Neuronal stem cell (in vitro differentiated cells): ENCODE measurements at regions not wholly inside any gene's neighbourhood (a gene's known extent, or its start where the extent isn't known, plus 50 kb on each side); places are given as distances from the start of the nearest gene placed in this dataset.

ENCODE experiments used
- DNase-seq: peaks from one replicate; pipeline ENCODE4 v3.0.0-alpha.2; 2013; ENCODE audit warnings: low spot score
- H2AFZ ChIP-seq: one replicate; pipeline ENCODE4 v1.6.1; 2013; ENCODE audit warnings: mild to moderate bottlenecking, low read length, inconsistent platforms
- H2AK5ac ChIP-seq: 2 replicates; pipeline ENCODE4 v1.6.1; 2013; ENCODE audit warnings: low read depth, mild to moderate bottlenecking, inconsistent platforms, low read length, moderate library complexity, mixed read lengths
- H2BK120ac ChIP-seq: 2 replicates; pipeline ENCODE4 v1.6.1; 2013; ENCODE audit warnings: low read depth, mild to moderate bottlenecking, inconsistent platforms, low read length, moderate library complexity, mixed read lengths
- H2BK12ac ChIP-seq: one replicate; pipeline ENCODE4 v1.6.1; 2013; ENCODE audit warnings: low read length, inconsistent platforms
- H2BK15ac ChIP-seq: 2 replicates; pipeline ENCODE4 v1.6.1; 2013; ENCODE audit warnings: mild to moderate bottlenecking, low read length, inconsistent platforms, mixed read lengths
- H2BK5ac ChIP-seq: one replicate; pipeline ENCODE4 v1.6.1; 2013; ENCODE audit warnings: inconsistent platforms, mild to moderate bottlenecking, low read length, moderate library complexity
- H3K14ac ChIP-seq: one replicate; pipeline ENCODE4 v1.6.1; 2013; ENCODE audit warnings: low read length, inconsistent platforms
- H3K18ac ChIP-seq: 2 replicates; pipeline ENCODE4 v1.6.1; 2013; ENCODE audit warnings: low read length, inconsistent platforms
- H3K23ac ChIP-seq: 2 replicates; pipeline ENCODE4 v1.6.1; 2013; ENCODE audit warnings: low read depth, mild to moderate bottlenecking, mixed read lengths, low read length, inconsistent platforms; ENCODE audit not compliant: poor library complexity
- H3K27ac ChIP-seq: replicated peaks from 3 replicates; pipeline ENCODE4 v1.5.1; 2013; ENCODE audit warnings: low read length, inconsistent platforms
- H3K27me3 ChIP-seq, 3 experiments: 2 replicates each; pipeline ENCODE4 v1.6.1; 2013; ENCODE audit warnings: low read length in 3 of 3, mild to moderate bottlenecking in 2 of 3, inconsistent platforms in 1 of 3, low read depth in 1 of 3, mixed read lengths in 1 of 3, moderate library complexity in 1 of 3; ENCODE audit not compliant: control insufficient read depth in 3 of 3, insufficient read depth in 3 of 3
- H3K36me3 ChIP-seq, 2 donors: replicated peaks in 1 of 2; 2 replicates each; pipeline ENCODE4 v1.6.1; 2013; ENCODE audit warnings: low read length in 2 of 2; ENCODE audit not compliant: control insufficient read depth in 2 of 2, insufficient read depth in 2 of 2
- H3K4ac ChIP-seq: 2 replicates; pipeline ENCODE4 v1.6.1; 2013; ENCODE audit warnings: inconsistent platforms, mild to moderate bottlenecking, low read length, moderate library complexity
- H3K4me1 ChIP-seq, 2 donors: 1 replicate in 1 of 2; 2 replicates in 1 of 2; pipeline ENCODE4 v1.6.1; 2013; ENCODE audit warnings: low read length in 2 of 2, low read depth in 1 of 2; ENCODE audit not compliant: control insufficient read depth in 2 of 2, insufficient read depth in 1 of 2
- H3K4me2 ChIP-seq: one replicate; pipeline ENCODE4 v1.6.1; 2013; ENCODE audit warnings: mild to moderate bottlenecking, low read length, inconsistent platforms; ENCODE audit not compliant: insufficient read depth, poor library complexity, severe bottlenecking
- H3K4me3 ChIP-seq, 2 donors: 2 replicates each; pipeline ENCODE4 v1.5.1; 2013; ENCODE audit warnings: low read length in 2 of 2, mild to moderate bottlenecking in 2 of 2, inconsistent platforms in 1 of 2, moderate library complexity in 1 of 2
- H3K79me1 ChIP-seq: one replicate; pipeline ENCODE4 v1.6.1; 2013; ENCODE audit warnings: low read depth, mild to moderate bottlenecking, inconsistent platforms, low read length, moderate library complexity
- H3K9ac ChIP-seq: one replicate; pipeline ENCODE4 v1.6.1; 2013; ENCODE audit warnings: mild to moderate bottlenecking, low read depth, low read length, inconsistent platforms; ENCODE audit not compliant: poor library complexity
- H3K9me3 ChIP-seq, 2 donors: replicated peaks in 1 of 2; 2 replicates each; pipeline versions ENCODE3 to v1.6.1; 2013; ENCODE audit warnings: low read length in 2 of 2, mild to moderate bottlenecking in 2 of 2, inconsistent platforms in 1 of 2, low read depth in 1 of 2, mixed read lengths in 1 of 2, moderate library complexity in 1 of 2; ENCODE audit not compliant: control insufficient read depth in 2 of 2, insufficient read depth in 1 of 2
- H4K8ac ChIP-seq: one replicate; pipeline ENCODE4 v1.6.1; 2013; ENCODE audit warnings: low read depth, mild to moderate bottlenecking, inconsistent platforms, low read length, moderate library complexity
- H4K91ac ChIP-seq: one replicate; pipeline ENCODE4 v1.6.1; 2013; ENCODE audit warnings: low read length, low read depth, mild to moderate bottlenecking, inconsistent platforms; ENCODE audit not compliant: poor library complexity
- WGBS, 2 donors: extraction: QIAGEN DNeasy Blood & Tissue Kit; methylation state at CpG; one replicate each; pipeline ENCODE4 v1.1.7; 2013; ENCODE audit warnings: missing lambda C conversion rate in 2 of 2, mixed read lengths in 1 of 2; ENCODE audit not compliant: insufficient read length in 2 of 2, insufficient replicate concordance in 1 of 2; ENCODE audit errors: extremely low coverage in 2 of 2; 5-methylcytosine and 5-hydroxymethylcytosine counted together

DNA sequence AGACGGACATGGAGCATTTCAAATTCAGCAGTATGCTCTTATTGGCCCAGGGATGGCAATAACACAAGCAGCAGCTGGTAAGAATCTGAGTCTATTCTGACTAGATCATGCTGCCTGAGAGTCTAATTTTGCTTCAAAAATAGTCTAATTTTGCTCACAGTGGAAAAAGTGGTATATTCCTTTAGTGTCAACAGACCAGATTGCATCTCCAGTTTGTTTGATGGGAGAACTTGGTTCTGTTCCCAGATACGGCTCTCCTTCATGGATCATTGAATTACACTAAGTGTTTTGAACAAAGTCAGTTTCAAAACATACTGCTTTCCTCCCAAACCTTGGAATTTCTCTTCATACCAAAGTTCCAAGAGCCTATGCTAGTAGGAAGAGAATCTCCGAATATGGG, 586.1 kb downstream of the RNF144B start:
- no peaks in the 10 kb centered on the region for H3K36me3 ChIP-seq
- no peak overlapping the region for H2BK120ac ChIP-seq
- no peak overlapping the region for H3K18ac ChIP-seq
- no peak overlapping the region for H3K14ac ChIP-seq
- no peaks in the 10 kb centered on the region for H3K27me3 ChIP-seq
- WGBS, 2 donors = no CpG with 5 or more reads among the region's 3 CpGs
- H2AK5ac ChIP-seq = no peak overlapping the region
- H3K23ac ChIP-seq = no peak overlapping the region
- no peak overlapping the region for H3K4ac ChIP-seq
- H4K91ac ChIP-seq = no peak overlapping the region
- no peak overlapping the region for H2BK5ac ChIP-seq
- no peak overlapping the region for H3K9ac ChIP-seq
- H2AFZ ChIP-seq = no peak overlapping the region
- H3K9me3 ChIP-seq = no peaks in the 10 kb centered on the region
- no peak overlapping the region for H2BK15ac ChIP-seq
- no peaks in the 10 kb centered on the region for H3K79me1 ChIP-seq
- H3K4me2 ChIP-seq = no peak overlapping the region
- H4K8ac ChIP-seq = no peak overlapping the region
- no peak overlapping the region for H3K27ac ChIP-seq
- H3K4me3 ChIP-seq = no peak overlapping the region
- no peak for DNase-seq
- H2BK12ac ChIP-seq = no peak overlapping the region
- H3K4me1 ChIP-seq = peaks cover 2 to 7% of the 10 kb centered on the region in 2 donors

GRCh38 chr6:18976091-18976490, 588.9 kb downstream of the RNF144B start:
- no peak for DNase-seq
- H4K8ac ChIP-seq = no peak overlapping the region
- H2BK5ac ChIP-seq = no peak overlapping the region
- no peak overlapping the region for H2BK12ac ChIP-seq
- H3K27ac ChIP-seq = no peak overlapping the region
- H2BK120ac ChIP-seq = no peak overlapping the region
- H3K14ac ChIP-seq = no peak overlapping the region
- no peak overlapping the region for H4K91ac ChIP-seq
- no peaks in the 10 kb centered on the region for H3K36me3 ChIP-seq
- H2AK5ac ChIP-seq = no peak overlapping the region
- no peaks in the 10 kb centered on the region for H3K79me1 ChIP-seq
- H3K4me2 ChIP-seq = no peak overlapping the region
- no peak overlapping the region for H3K23ac ChIP-seq
- H3K4ac ChIP-seq = no peak overlapping the region
- no peaks in the 10 kb centered on the region for H3K27me3 ChIP-seq
- H2AFZ ChIP-seq = no peak overlapping the region
- H3K9ac ChIP-seq = no peak overlapping the region
- no peak overlapping the region for H3K4me3 ChIP-seq
- H2BK15ac ChIP-seq = no peak overlapping the region
- WGBS, 2 donors = no CpG with 5 or more reads among the region's 2 CpGs
- peaks cover 4 to 7% of the 10 kb centered on the region in 2 donors for H3K4me1 ChIP-seq
- H3K9me3 ChIP-seq = no peaks in the 10 kb centered on the region
- no peak overlapping the region for H3K18ac ChIP-seq

GRCh38 chr6:18976966-18977365, 589.8 kb downstream of the RNF144B start:
- no peak overlapping the region for H4K91ac ChIP-seq
- H3K36me3 ChIP-seq = no peaks in the 10 kb centered on the region
- H3K9ac ChIP-seq = no peak overlapping the region
- H3K14ac ChIP-seq = no peak overlapping the region
- H2BK12ac ChIP-seq = no peak overlapping the region
- no peaks in the 10 kb centered on the region for H3K27me3 ChIP-seq
- no peaks in the 10 kb centered on the region for H3K9me3 ChIP-seq
- H3K4me3 ChIP-seq = no peak overlapping the region
- DNase-seq = no peak
- no peak overlapping the region for H3K4me2 ChIP-seq
- H2AFZ ChIP-seq = no peak overlapping the region
- H2BK120ac ChIP-seq = no peak overlapping the region
- no peak overlapping the region for H3K4ac ChIP-seq
- peaks cover 4 to 7% of the 10 kb centered on the region in 2 donors for H3K4me1 ChIP-seq
- no peak overlapping the region for H3K18ac ChIP-seq
- no CpG with 5 or more reads among the region's 1 CpG for WGBS, 2 donors
- H3K27ac ChIP-seq = no peak overlapping the region
- H4K8ac ChIP-seq = no peak overlapping the region
- H3K79me1 ChIP-seq = no peaks in the 10 kb centered on the region
- H2AK5ac ChIP-seq = no peak overlapping the region
- H2BK5ac ChIP-seq = no peak overlapping the region
- no peak overlapping the region for H3K23ac ChIP-seq
- H2BK15ac ChIP-seq = no peak overlapping the region

GRCh38 chr6:18978337-18979128, 591.4 kb downstream of the RNF144B start:
- Histone ChIP-seq H2BK5ac (no peak overlapping the region), H4K8ac (no peak overlapping the region), H3K9me3 (no peaks in the 10 kb centered on the region), H2BK12ac (no peak overlapping the region), H4K91ac (no peak overlapping the region), H2AK5ac (no peak overlapping the region), H2AFZ (no peak overlapping the region), H3K4me2 (no peak overlapping the region), H3K4me3 (no peak overlapping the region), H3K36me3 (no peaks in the 10 kb centered on the region), H3K14ac (no peak overlapping the region), H2BK120ac (no peak overlapping the region), H3K4ac (no peak overlapping the region), H3K27ac (no peak overlapping the region), H3K27me3 (no peaks in the 10 kb centered on the region), H2BK15ac (no peak overlapping the region), H3K18ac (no peak overlapping the region), H3K79me1 (no peaks in the 10 kb centered on the region), H3K4me1 (peaks cover 4 to 7% of the 10 kb centered on the region in 2 donors), H3K9ac (no peak overlapping the region), H3K23ac (no peak overlapping the region)
- WGBS, 2 donors = no CpG with 5 or more reads among the region's 3 CpGs
- peak; percentile 67 for DNase-seq
